ENCODE measurements at regions not wholly inside any gene's neighbourhood (a gene's known extent, or its start where the extent isn't known, plus 50 kb on each side); places are given as distances from the start of the nearest gene placed in this dataset.

DNA sequence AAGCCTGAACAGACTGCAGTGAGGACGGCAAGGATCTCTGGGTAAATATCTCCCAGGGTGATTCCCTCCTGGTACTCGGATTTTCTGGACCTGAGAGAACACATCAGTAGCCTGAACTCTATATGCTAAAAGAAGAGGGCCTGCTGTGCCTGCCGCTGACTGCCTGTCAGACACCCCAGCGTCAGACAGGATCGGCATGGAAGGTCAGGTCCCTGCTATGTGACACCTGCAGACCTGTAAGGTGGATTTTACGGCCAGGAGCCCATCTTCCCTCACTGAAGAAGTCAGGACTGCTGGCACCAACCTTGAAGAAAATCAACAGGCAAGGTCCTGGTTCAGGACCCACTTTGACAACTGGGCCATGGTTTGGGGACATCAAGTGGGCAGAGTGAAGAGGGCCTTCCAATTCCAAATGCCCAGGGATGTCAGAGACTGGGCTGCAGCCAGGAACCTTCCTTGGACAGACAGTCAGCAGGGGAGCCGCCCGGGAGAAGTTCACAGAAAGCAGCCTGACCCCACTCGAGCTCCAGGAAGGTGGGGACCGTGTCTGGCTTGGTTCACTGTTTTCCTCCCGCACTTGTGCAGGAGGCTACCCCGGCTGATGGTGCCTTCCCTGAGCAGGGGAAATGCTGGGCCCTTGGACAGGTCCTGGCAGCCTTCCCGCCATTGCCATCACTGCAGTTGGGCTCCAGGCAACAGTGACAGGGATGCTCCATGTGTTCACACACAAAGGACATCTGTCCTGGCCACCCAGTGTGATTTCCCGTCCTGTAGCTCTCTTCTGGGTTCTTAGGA lies 91.8 kb upstream of the LANCL2 start:
- H3K36me3 ChIP-seq (ENCODE audit: control insufficient read depth in 2 of 3, insufficient read depth in 3 of 3, low read length in 3 of 3): no peaks in the 10 kb centered on the region
- Mint-ChIP-seq H3K4me1 (no peaks in the 10 kb centered on the region), H3K4me3 (no peak overlapping the region), H3K9me3 (peaks cover 0 to 2% (median 0%) of the 10 kb centered on the region in 11 donors), H3K27me3 (peaks cover 0 to 8% (median 6%) of the 10 kb centered on the region in 5 donors), H3K36me3 (no peaks in the 10 kb centered on the region), H3K27ac (no peak overlapping the region)
- ChIA-PET POLR2A (no interaction called here), CTCF (no interaction called here)
- no peak overlapping the region for H3K4me3 ChIP-seq (ENCODE audit: low read length)
- no peaks in the 10 kb centered on the region for H3K27me3 ChIP-seq (ENCODE audit: control insufficient read depth in 2 of 2, insufficient read depth in 2 of 2, low read length in 2 of 2)
- intact Hi-C loops (cut with micrococcal nuclease): no loop called here
- H3K27ac ChIP-seq (ENCODE audit: low read depth, low read length): no peak overlapping the region
- H3K9me3 ChIP-seq (ENCODE audit: control insufficient read depth in 2 of 3, low read length in 3 of 3): no peaks in the 10 kb centered on the region
- ATAC-seq (no peak), DNase-seq (no peak)
- no peaks in the 10 kb centered on the region for H3K4me1 ChIP-seq (ENCODE audit: control insufficient read depth in 2 of 2, insufficient read depth in 2 of 2, low read length in 2 of 2)

DNA sequence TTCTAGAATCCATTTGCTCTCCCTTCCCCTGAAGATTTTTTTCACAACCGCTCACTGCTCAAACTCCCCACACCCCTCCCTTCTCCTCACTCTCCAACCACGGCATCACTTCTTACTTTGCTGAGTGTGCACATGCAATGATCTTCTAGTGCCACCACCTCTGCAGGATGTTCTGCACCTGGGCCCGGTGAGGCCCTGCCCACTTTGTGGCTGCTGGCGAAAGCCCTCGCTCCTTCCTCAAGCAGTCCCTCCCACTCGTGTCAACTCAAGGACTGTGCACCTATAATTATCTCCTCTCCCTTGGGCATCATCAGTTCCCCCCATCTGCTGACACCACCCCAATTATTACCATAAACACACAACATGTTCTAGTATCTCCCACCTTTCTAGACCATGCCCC lies 91.0 kb upstream of the LANCL2 start:
- no peak overlapping the region for H3K4me3 Mint-ChIP-seq
- Histone ChIP-seq H3K9me3 (ENCODE audit: control insufficient read depth in 2 of 3, low read length in 3 of 3) (no peaks in the 10 kb centered on the region), H3K36me3 (ENCODE audit: control insufficient read depth in 2 of 3, insufficient read depth in 3 of 3, low read length in 3 of 3) (no peaks in the 10 kb centered on the region), H3K4me1 (ENCODE audit: control insufficient read depth in 2 of 2, insufficient read depth in 2 of 2, low read length in 2 of 2) (no peaks in the 10 kb centered on the region), H3K4me3 (ENCODE audit: low read length) (no peak overlapping the region), H3K27me3 (ENCODE audit: control insufficient read depth in 2 of 2, insufficient read depth in 2 of 2, low read length in 2 of 2) (no peaks in the 10 kb centered on the region), H3K27ac (ENCODE audit: low read depth, low read length) (no peak overlapping the region)
- H3K4me1 Mint-ChIP-seq: no peaks in the 10 kb centered on the region
- CTCF ChIA-PET: no interaction called here
- H3K36me3 Mint-ChIP-seq: no peaks in the 10 kb centered on the region
- H3K9me3 Mint-ChIP-seq: peaks cover 0 to 2% (median 0%) of the 10 kb centered on the region in 11 donors
- DNase-seq (no peak), ATAC-seq (no peak)
- POLR2A ChIA-PET: interaction anchor here (0.8 kb wide), 1 partner anchor 24 kb away, joined by 4 read pairs; no protein-coding TSS in a partner anchor
- peaks cover 0 to 9% (median 6%) of the 10 kb centered on the region in 5 donors for H3K27me3 Mint-ChIP-seq
- H3K27ac Mint-ChIP-seq: no peak overlapping the region
- intact Hi-C loops (cut with micrococcal nuclease): no loop called here

DNA sequence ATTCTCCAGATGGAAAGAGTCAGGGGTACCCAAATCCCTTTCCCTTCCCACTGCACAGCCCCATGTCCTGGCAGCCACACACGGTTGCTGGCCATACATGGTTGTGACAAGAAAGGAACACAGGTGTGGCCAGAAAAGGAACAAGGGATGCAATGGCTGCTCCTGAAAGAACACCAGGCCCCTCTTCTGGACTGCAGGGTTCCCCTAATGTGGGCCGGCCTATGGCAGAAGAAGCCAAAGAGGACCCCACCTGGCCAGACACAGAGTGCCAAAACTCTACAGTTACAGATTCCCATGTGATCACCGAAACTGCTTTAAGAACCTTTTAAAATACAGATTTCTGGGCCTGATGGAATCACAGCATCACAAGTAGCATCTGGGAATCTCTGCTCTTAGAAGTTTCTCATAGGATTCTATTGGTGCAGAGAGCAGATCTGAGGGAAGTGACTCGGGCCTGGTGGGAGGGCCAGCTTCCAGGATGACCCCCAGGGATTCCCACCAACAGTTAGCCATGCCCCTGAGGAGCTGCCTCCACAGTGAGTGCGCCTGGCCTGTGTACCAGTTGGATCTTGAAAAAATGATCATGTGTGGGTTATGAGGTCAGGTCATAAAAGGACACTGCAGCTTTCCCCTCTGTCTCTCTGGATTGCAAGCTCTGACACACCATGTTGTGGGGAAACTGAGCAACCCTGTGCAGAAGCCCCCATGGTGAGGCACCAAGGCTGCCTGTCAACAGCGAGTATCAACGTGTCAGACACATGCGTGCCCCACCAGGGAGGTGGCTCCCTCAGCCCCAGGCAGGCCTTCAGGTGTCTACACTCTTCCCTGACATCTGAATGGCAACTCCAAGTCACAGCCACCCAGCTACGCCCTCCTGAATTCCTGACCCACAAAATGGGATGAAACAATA lies 89.6 kb upstream of the LANCL2 start:
- DNase-seq (no peak), ATAC-seq (no peak)
- no peak overlapping the region for H3K27ac Mint-ChIP-seq
- intact Hi-C loops (cut with micrococcal nuclease): no loop called here
- Histone ChIP-seq H3K4me1 (ENCODE audit: control insufficient read depth in 2 of 2, insufficient read depth in 2 of 2, low read length in 2 of 2) (no peaks in the 10 kb centered on the region), H3K9me3 (ENCODE audit: control insufficient read depth in 2 of 3, low read length in 3 of 3) (no peaks in the 10 kb centered on the region), H3K27ac (ENCODE audit: low read depth, low read length) (no peak overlapping the region), H3K27me3 (ENCODE audit: control insufficient read depth in 2 of 2, insufficient read depth in 2 of 2, low read length in 2 of 2) (no peaks in the 10 kb centered on the region), H3K36me3 (ENCODE audit: control insufficient read depth in 2 of 3, insufficient read depth in 3 of 3, low read length in 3 of 3) (no peaks in the 10 kb centered on the region), H3K4me3 (ENCODE audit: low read length) (no peak overlapping the region)
- peaks cover 0 to 2% (median 0%) of the 10 kb centered on the region in 7 donors for H3K4me1 Mint-ChIP-seq
- peaks cover 0 to 2% (median 0%) of the 10 kb centered on the region in 11 donors for H3K9me3 Mint-ChIP-seq
- peaks cover 5 to 11% (median 7%) of the 10 kb centered on the region in 5 donors for H3K27me3 Mint-ChIP-seq
- CTCF ChIA-PET: interaction anchor here (3.0 kb wide), 1 partner anchor 139 kb away, joined by 21 read pairs; no protein-coding TSS in a partner anchor
- no peak overlapping the region for H3K4me3 Mint-ChIP-seq
- POLR2A ChIA-PET: no interaction called here
- H3K36me3 Mint-ChIP-seq: no peaks in the 10 kb centered on the region

DNA sequence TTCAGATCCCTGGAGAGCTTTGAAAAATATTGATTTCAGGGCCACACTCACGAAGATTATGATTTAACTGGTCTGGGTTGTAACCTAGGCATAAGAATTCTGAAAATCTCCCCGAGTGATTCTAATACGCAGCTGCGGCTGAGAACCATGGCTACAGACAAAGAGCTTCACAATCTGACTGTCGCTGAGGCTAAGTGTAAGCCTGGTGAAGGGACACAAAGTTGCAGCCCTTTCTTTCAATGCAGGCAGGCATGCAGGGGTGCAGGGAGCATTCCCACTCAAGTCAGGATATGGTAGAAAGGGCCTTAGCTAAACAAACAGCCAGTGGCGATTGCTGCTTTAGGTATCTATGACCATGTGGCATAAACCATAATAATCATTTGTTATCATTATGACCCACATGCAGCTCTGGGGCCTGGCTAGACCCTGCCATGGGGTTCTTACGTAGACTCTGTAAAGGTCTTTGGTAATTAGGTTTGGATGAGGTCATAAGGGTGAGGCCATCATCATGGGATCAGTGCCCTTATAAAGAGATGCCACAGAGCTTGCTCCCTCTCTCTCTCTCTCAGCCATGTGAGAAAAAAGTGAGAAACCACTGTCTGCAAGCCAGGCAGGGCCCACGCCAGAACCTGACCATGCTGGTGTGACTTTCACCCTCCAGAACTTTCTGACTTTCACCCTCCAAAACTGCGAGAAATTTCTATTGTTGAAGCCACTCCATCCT lies 88.4 kb upstream of the LANCL2 start:
- Mint-ChIP-seq H3K27me3 (peaks cover 0 to 7% (median 6%) of the 10 kb centered on the region in 5 donors), H3K4me3 (no peak overlapping the region), H3K9me3 (peaks cover 0 to 2% (median 0%) of the 10 kb centered on the region in 11 donors), H3K4me1 (peaks cover 0 to 2% (median 0%) of the 10 kb centered on the region in 7 donors), H3K27ac (no peak overlapping the region), H3K36me3 (no peaks in the 10 kb centered on the region)
- Histone ChIP-seq H3K36me3 (ENCODE audit: control insufficient read depth in 2 of 3, insufficient read depth in 3 of 3, low read length in 3 of 3) (no peaks in the 10 kb centered on the region), H3K27ac (ENCODE audit: low read depth, low read length) (no peak overlapping the region), H3K4me3 (ENCODE audit: low read length) (no peak overlapping the region), H3K4me1 (ENCODE audit: control insufficient read depth in 2 of 2, insufficient read depth in 2 of 2, low read length in 2 of 2) (no peaks in the 10 kb centered on the region), H3K27me3 (ENCODE audit: control insufficient read depth in 2 of 2, insufficient read depth in 2 of 2, low read length in 2 of 2) (no peaks in the 10 kb centered on the region), H3K9me3 (ENCODE audit: control insufficient read depth in 2 of 3, low read length in 3 of 3) (no peaks in the 10 kb centered on the region)
- POLR2A ChIA-PET: no interaction called here
- DNase-seq (no peak), ATAC-seq (no peak)
- CTCF ChIA-PET: interaction anchor here (1.5 to 3.0 kb wide), 2 partner anchors 11 to 138 kb away, joined by 3 to 21 read pairs; no protein-coding TSS in a partner anchor
- intact Hi-C loops (cut with micrococcal nuclease): no loop called here

DNA sequence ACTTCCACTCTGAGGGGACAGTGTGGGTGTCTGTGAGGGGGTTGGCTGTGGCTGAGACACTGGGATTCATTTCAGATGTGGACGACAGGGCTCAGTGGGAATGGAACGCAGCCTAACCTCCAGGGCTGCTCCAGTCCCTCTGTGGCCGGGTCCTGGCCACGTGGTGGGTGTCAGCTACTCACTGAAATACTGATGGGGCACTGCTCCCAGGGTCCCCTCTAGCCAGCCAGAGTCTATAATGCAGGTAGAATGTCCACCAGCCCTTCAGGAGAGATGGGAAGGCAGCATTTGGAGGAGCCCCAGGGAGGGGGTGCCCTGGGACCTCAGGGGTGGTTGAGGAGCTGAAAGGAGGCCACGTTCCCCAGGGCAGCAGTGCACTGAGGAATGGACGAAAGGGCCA lies 87.2 kb upstream of the LANCL2 start:
- no peaks in the 10 kb centered on the region for H3K4me1 ChIP-seq (ENCODE audit: control insufficient read depth in 2 of 2, insufficient read depth in 2 of 2, low read length in 2 of 2)
- no peaks in the 10 kb centered on the region for H3K36me3 ChIP-seq (ENCODE audit: control insufficient read depth in 2 of 3, insufficient read depth in 3 of 3, low read length in 3 of 3)
- intact Hi-C loops (cut with micrococcal nuclease): no loop called here
- DNase-seq (no peak), ATAC-seq (no peak)
- peaks cover 0 to 2% (median 0%) of the 10 kb centered on the region in 11 donors for H3K9me3 Mint-ChIP-seq
- H3K4me3 Mint-ChIP-seq: no peak overlapping the region
- H3K4me1 Mint-ChIP-seq: peaks cover 0 to 2% (median 0%) of the 10 kb centered on the region in 7 donors
- no peak overlapping the region for H3K27ac ChIP-seq (ENCODE audit: low read depth, low read length)
- CTCF ChIA-PET: interaction anchor here (1.5 to 3.0 kb wide), 2 partner anchors 10 to 137 kb away, joined by 3 to 21 read pairs; no protein-coding TSS in a partner anchor
- POLR2A ChIA-PET: no interaction called here
- H3K27me3 Mint-ChIP-seq: peaks cover 0 to 8% (median 6%) of the 10 kb centered on the region in 5 donors
- no peak overlapping the region for H3K4me3 ChIP-seq (ENCODE audit: low read length)
- H3K9me3 ChIP-seq (ENCODE audit: control insufficient read depth in 2 of 3, low read length in 3 of 3): no peaks in the 10 kb centered on the region
- no peak overlapping the region for H3K27ac Mint-ChIP-seq
- H3K36me3 Mint-ChIP-seq: no peaks in the 10 kb centered on the region
- no peaks in the 10 kb centered on the region for H3K27me3 ChIP-seq (ENCODE audit: control insufficient read depth in 2 of 2, insufficient read depth in 2 of 2, low read length in 2 of 2)

DNA sequence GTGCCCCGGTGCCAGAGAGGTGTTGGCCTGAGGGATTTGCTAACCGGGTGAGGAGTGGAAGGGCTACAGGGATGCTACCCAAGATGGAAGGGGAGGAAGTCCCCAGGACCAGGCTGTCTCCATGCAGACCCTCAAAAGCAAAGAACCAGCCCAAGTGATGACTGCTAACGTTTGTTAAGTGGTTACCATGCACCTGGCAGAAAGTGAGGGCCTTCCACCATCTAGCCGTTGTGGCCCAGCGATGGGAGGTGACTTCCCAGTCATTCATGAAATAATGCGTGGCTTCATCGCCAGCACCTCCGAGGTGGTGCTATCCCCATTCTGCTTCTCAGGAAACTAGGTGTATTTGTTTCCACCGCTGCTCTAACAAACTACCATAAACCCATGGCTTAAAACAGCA lies 86.8 kb upstream of the LANCL2 start:
- ChIA-PET CTCF (interaction anchor here (1.5 kb wide), 1 partner anchor 9 kb away, joined by 3 read pairs; no protein-coding TSS in a partner anchor), POLR2A (no interaction called here)
- Mint-ChIP-seq H3K36me3 (no peaks in the 10 kb centered on the region), H3K27me3 (peaks cover 0 to 8% (median 6%) of the 10 kb centered on the region in 5 donors), H3K27ac (no peak overlapping the region), H3K4me3 (no peak overlapping the region), H3K4me1 (peaks cover 0 to 2% (median 0%) of the 10 kb centered on the region in 7 donors), H3K9me3 (peaks cover 0 to 2% (median 0%) of the 10 kb centered on the region in 11 donors)
- intact Hi-C loops (cut with micrococcal nuclease): no loop called here
- H3K4me1 ChIP-seq (ENCODE audit: control insufficient read depth in 2 of 2, insufficient read depth in 2 of 2, low read length in 2 of 2): no peaks in the 10 kb centered on the region
- H3K27me3 ChIP-seq (ENCODE audit: control insufficient read depth in 2 of 2, insufficient read depth in 2 of 2, low read length in 2 of 2): no peaks in the 10 kb centered on the region
- no peaks in the 10 kb centered on the region for H3K9me3 ChIP-seq (ENCODE audit: control insufficient read depth in 2 of 3, low read length in 3 of 3)
- no peak overlapping the region for H3K27ac ChIP-seq (ENCODE audit: low read depth, low read length)
- no peak overlapping the region for H3K4me3 ChIP-seq (ENCODE audit: low read length)
- no peaks in the 10 kb centered on the region for H3K36me3 ChIP-seq (ENCODE audit: control insufficient read depth in 2 of 3, insufficient read depth in 3 of 3, low read length in 3 of 3)
- DNase-seq (no peak), ATAC-seq (no peak)

Data from naive thymus-derived CD4-positive, alpha-beta T cell (primary cell).